Hippocampal formation (tissue), 2 donors: ENCODE measurements at regions not wholly inside any gene's neighbourhood (a gene's known extent, or its start where the extent isn't known, plus 50 kb on each side); places are given as distances from the start of the nearest gene placed in this dataset.
"Not testable (repeated sequence)": the region's sequence is repeated elsewhere in the genome, so short reads cannot be mapped to it uniquely, and the experiment has no call there.

ENCODE experiments used
- DNase-seq, 2 donors: peaks; one replicate each; lab custom pipeline; 2025; lab: John Stamatoyannopoulos, UW

GRCh38 chr6:26173836-26174145 is 86.6 kb downstream of the HFE start:
- DNase-seq = no peak

DNA sequence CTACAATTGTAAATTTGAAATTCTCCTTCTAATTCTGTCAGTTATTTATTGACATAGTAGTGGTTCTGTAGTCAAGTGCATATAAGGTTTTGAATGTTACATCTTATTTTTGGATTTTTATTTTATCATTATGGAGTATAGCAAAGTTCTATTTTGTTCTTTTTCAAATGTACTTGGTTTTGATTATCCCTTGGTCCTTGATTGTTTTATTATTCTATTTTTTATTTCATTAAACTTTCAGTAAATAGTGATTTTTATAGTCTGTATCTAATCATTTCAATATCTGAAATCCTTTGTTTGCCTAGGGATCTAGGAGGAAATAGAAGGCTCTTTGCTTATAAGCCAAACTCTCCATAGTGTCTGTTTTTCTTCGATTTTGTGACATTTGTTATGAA is 87.8 kb downstream of the HFE start:
- DNase-seq = no peak

DNA sequence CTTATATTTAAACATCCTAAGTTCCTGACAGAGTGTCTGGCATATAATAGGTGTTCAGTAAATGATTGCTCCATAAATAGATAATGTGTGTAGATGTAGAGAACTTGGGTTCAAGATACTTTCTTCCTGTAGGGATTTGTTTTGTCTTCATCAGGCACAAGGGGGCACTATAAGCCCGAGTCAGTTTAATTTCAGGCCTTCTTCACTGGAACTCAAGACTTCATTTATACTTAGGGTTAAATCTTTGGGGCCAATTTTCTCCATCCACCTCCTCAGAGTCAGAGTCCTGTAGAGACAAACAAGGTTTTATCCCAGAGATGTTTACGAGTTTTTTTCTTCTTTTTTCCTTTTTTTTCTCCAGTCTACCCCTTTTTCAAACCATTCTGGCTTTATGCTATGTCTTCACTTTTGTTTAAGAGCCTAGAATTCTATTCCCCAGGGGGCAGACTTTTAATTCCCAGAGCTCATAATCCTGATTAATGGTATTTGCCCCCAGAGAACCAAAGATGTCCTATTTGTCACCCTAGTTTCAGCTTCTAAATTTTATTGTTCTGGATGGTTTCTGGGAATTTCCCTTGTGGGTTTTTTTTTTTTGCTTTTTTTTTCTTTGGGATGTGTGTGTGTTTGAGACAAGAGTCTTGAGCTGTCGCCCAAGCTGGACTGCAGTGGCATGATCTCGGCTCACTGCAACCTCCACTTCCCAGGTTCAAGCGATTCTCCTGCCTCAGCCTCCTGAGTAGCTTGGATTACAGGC is 88.4 kb downstream of the HFE start:
- peak in 1 of 2 donors; percentile 26 for DNase-seq

- no peak for DNase-seq
Observed at GRCh38 chr6:26179675-26180074, 92.4 kb downstream of the HFE start.

DNA sequence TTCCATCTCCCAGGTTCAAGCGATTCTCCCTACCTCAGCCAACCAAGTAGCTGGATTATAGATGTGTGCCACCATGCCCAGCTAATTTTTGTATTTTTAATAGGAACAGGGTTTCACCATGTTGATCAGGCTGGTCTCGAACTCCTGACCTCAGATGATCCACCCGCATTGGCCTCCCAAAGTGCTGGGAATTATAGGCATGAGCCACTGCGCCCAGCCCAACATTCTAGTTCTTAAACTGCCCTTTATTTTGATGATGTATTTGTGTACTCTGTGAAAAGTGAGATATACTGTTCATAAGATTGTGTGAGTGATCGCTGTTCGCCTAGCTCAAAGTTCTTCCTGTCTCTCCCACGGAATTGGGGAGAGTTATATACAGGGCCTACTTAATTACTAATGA is 93.1 kb downstream of the HFE start:
- DNase-seq = no peak

GRCh38 chr6:26183237-26183580 is 96.0 kb downstream of the HFE start:
- DNase-seq = no peak

DNA sequence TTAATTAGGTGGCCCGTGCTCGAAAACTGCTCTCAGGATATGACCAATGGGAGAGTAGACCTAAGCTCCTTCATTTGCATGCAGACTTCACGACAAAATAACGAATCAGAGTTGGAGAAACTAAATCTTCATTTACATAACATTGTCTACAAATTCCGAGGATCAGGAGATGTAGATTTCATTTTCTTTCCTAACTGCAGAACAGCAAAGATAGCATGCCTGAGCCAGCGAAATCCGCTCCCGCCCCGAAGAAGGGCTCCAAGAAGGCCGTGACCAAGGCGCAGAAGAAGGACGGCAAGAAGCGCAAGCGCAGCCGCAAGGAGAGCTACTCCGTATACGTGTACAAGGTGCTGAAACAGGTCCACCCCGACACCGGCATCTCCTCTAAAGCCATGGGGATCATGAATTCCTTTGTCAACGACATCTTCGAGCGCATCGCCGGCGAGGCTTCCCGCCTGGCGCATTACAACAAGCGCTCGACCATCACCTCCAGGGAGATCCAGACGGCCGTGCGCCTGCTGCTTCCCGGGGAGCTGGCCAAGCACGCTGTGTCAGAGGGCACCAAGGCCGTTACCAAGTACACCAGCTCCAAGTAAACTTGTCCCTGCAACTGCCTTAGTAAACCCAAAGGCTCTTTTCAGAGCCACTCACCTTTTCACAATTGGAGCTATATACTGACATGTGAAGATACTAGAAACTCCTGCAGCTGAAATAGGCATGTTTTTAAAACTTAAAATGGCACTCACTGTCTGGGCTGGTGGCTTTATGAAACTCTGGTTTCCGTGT is 96.5 kb downstream of the HFE start:
- peak; percentile 56 to 92 for DNase-seq

DNA sequence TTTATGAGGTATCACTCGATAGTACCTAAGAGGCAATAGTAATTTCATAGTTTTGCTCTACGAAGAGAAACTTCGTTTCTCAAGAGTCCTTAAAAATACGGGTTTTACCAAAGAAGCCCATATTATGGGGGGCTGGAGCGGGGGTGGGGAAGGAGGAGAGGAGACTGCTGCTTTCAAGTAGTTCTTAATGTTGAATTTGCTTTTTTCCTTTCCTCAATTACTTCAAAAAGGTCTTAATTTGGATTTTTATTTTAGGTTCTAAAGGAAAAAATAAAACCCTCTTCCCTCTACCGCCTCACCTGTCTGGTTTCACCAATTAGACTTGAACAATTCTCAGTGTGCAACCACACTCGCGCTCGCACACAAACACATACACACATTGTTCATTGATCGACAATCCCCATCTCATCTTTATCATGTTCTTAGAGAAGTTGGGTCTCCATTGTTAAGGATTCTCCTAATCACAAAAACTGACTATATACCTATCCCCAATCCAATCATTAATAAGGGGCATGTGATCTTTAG is 97.2 kb downstream of the HFE start:
- no peak for DNase-seq

DNA sequence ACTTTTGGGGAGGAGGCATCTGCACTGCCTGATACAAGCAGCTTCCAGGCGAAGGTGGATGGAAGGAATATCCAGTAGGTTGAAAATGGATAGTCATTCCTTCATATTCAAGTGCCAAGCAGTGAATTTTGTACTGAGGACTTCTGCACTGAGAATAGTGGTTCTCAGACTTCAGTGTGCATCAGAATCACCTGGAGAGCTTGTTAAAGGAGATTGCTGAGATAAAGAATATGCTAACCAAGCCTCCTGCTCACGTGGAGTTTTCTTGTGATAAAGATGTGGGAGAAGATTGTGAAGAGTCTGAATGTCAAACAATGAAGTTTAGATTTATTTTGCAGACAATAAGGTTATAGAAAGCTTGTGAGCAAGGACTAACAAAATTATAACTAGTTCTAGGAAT is 97.8 kb downstream of the HFE start:
- no peak for DNase-seq

- no peak for DNase-seq
Observed at GRCh38 chr6:26185802-26186201, 98.6 kb downstream of the HFE start.

DNA sequence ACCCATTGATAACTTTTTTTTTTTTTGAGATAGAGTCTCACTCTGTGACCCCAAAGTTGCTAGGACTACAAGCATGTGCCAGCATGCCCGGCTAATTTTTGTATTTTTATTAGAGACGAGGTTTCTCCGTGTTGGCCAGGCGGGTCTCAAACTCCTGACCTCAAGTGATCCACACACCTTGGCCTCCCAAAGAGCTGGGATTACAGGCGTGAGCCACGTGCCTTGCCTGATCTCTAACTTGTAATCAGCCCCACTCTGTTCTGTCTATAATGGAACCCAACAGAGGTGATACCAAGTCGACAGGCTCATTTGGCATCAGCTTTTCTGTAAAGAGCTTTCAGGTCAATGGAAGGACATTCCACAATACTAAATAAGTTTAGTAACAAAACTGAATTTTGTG is 99.4 kb downstream of the HFE start:
- DNase-seq = no peak

- DNase-seq = no peak
Observed at GRCh38 chr6:26187292-26187691, 100.1 kb downstream of the HFE start.

DNA sequence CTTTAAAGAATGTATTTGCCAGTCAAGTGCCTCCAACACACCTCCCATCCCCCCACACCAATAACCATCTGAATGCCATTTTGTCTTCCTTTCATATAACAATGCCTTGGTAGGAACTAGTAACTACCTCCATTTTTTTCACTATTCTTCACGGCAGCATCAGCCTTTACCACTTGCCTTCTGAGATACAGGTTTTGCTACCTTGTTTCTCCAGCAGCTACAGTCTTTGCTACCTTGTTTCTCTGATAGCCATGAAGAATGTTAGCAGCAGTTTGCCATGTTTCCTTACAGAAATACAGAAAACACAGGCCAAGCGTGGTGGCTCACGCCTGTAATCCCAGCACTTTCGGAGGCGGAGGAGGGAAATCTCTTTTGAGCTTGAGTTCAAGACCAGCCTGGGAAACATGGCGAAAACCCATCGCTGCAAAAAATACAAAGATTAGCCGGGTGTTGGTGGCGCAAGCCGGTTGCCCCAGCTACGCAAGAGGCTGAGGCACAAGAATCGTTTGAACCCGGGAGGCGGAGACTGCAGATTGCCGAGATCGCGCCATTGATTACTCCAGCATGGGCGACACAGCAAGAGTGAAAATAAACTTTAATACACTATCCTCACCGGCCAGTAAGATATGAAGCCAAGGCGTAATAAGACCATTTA is 100.9 kb downstream of the HFE start:
- no peak for DNase-seq

GRCh38 chr6:26191512-26191911 is 104.3 kb downstream of the HFE start:
- DNase-seq = not testable (repeated sequence)

- DNase-seq = no peak
Observed at GRCh38 chr6:26193467-26194328, 106.5 kb downstream of the HFE start.

DNA sequence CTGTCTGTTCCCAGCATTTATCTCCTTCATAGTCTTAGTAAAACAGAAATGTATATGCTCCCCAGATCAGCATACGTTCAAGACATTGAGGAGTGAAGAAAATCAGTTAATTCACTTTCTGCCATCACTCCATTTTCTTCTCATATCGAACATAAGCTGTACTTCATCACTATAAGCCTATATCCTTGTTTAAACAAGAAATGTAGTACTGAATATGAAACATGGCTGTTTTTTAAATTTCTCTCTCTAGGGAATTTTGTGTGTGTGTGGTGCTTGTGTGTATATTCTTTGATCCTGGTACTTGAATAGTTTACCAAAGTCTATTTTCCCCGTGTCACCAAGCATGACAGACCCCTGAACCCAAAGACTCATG is 107.1 kb downstream of the HFE start:
- no peak for DNase-seq

DNA sequence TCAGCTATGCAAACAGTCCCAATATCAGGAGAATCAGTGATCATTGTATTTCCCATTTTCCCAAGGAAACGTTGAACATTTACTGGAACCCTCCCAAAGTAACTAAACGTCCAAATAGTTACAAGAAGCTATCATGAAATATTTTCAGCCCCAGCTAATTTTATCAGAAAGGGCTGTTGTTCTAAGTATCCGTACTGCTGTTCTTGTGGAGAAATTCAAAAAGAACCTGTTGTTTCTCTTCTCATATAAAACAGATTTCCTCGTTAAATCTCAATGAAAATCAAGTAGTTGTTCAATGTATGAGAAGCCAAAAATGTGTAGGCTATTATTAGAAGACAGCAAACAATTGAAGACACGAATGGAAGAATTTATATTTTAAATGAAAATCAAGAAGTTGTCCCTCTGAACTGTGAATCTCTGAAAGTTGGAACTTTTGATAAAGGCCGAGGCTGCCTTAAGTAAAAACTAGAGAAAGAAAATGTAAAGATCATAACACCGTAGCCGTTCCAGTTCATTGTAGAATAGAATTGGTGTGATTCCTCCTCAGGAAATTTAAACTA is 107.7 kb downstream of the HFE start:
- DNase-seq = no peak

DNA sequence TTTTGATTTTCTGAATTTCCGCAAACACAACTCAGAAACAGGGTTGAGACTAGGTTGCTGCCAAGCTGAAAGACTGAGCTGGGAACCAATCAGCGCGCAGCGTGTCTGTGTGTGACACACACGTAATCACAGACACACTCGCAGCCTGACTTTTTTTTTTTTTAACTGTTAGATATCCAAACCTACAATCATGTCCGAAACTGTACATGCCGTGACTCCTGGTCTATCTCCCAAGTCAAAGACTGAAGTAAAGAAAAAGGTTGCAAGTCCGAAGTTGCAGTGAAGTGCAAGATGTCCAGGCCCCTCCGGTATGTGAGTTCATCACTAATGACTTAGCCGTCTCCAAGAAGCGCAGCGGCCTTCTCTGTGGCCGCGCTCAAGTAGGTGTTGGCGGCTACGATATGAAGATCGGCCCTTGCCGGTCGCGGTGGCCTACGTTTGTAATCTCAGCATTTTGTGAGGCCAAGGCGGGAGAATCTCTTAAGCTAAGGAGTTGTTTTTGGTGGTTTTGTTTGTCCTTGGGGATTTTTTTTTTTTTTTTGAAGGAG is 108.2 kb downstream of the HFE start:
- DNase-seq = peak; percentile 80 to 84

- no peak for DNase-seq
Observed at GRCh38 chr6:26195924-26196845, 109.0 kb downstream of the HFE start.
